Liver (tissue), 8 donors: ENCODE measurements at regions not wholly inside any gene's neighbourhood (a gene's known extent, or its start where the extent isn't known, plus 50 kb on each side); places are given as distances from the start of the nearest gene placed in this dataset.

Source experiments
- DNase-seq: peaks from one replicate; pipeline ENCODE4 v3.0.0-alpha.2; 2017; ENCODE audit warnings: low spot score
- H3K27ac ChIP-seq, 2 donors: one replicate each; pipeline ENCODE4 v1.7.0; 2013; ENCODE audit warnings: inconsistent platforms in 2 of 2, low read length in 2 of 2, control low read depth in 1 of 2, low read depth in 1 of 2, mild to moderate bottlenecking in 1 of 2
- H3K27me3 ChIP-seq, 4 donors: one replicate each; pipeline versions ENCODE4 v1.6.1 to v1.7.0; 2013; ENCODE audit warnings: low read length in 3 of 4, inconsistent platforms in 1 of 4, mild to moderate bottlenecking in 1 of 4, moderate library complexity in 1 of 4; ENCODE audit not compliant: control insufficient read depth in 4 of 4, insufficient read depth in 4 of 4
- H3K36me3 ChIP-seq, 4 donors: one replicate each; pipeline versions ENCODE4 v1.6.1 to v1.7.0; 2013; ENCODE audit warnings: low read length in 3 of 4, mild to moderate bottlenecking in 3 of 4, low read depth in 1 of 4, moderate library complexity in 1 of 4; ENCODE audit not compliant: control insufficient read depth in 4 of 4, insufficient read depth in 3 of 4
- H3K4me1 ChIP-seq, 4 donors: one replicate each; pipeline versions ENCODE4 v1.6.1 to v1.7.0; 2013; ENCODE audit warnings: low read length in 3 of 4, mild to moderate bottlenecking in 3 of 4, moderate library complexity in 1 of 4; ENCODE audit not compliant: control insufficient read depth in 4 of 4, insufficient read depth in 4 of 4
- H3K4me3 ChIP-seq, 3 donors: one replicate each; pipeline versions ENCODE4 v1.6.1 to v1.7.0; 2013; ENCODE audit warnings: low read length in 3 of 3, control low read depth in 1 of 3, low read depth in 1 of 3, mild to moderate bottlenecking in 1 of 3
- H3K9ac ChIP-seq, 2 donors: one replicate each; pipeline ENCODE4 v1.7.0; 2013; ENCODE audit warnings: low read length in 2 of 2, mild to moderate bottlenecking in 2 of 2, moderate library complexity in 2 of 2, control low read depth in 1 of 2, low read depth in 1 of 2
- H3K9me3 ChIP-seq, 4 donors: one replicate each; pipeline versions ENCODE4 v1.6.1 to v1.7.0; 2013; ENCODE audit warnings: low read length in 3 of 4; ENCODE audit not compliant: control insufficient read depth in 4 of 4
- EGR1 ChIP-seq, 2 donors: IDR thresholded peaks; 2 replicates each; pipeline ENCODE4 v1.6.1; 2016 to 2018; ENCODE audit warnings: antibody characterized with exemption in 2 of 2, low read depth in 2 of 2
- FOXA1 ChIP-seq: IDR thresholded peaks from 2 replicates; pipeline ENCODE4 v1.6.1; 2016; ENCODE audit warnings: antibody characterized with exemption
- FOXA2 ChIP-seq: IDR thresholded peaks from 2 replicates; pipeline ENCODE4 v1.6.1; 2016; ENCODE audit warnings: antibody characterized with exemption
- GABPA ChIP-seq, 2 donors: IDR thresholded peaks in 1 of 2; conservative IDR thresholded peaks in 1 of 2; 2 replicates each; pipeline ENCODE4 v1.6.1; 2016; ENCODE audit warnings: antibody characterized with exemption in 2 of 2, mild to moderate bottlenecking in 1 of 2, moderate library complexity in 1 of 2
- HNF4A ChIP-seq, 2 donors: conservative IDR thresholded peaks; 2 replicates each; pipeline ENCODE4 v1.6.1; 2016; ENCODE audit warnings: antibody characterized with exemption in 2 of 2, mild to moderate bottlenecking in 2 of 2
- HNF4G ChIP-seq: IDR thresholded peaks from 2 replicates; pipeline ENCODE4 v1.6.1; 2016; ENCODE audit warnings: antibody characterized with exemption
- JUND ChIP-seq, 2 donors: IDR thresholded peaks; 2 replicates each; pipeline ENCODE4 v1.6.1; 2016; ENCODE audit warnings: antibody characterized with exemption in 2 of 2
- NR2F2 ChIP-seq: IDR thresholded peaks from 2 replicates; pipeline ENCODE4 v1.6.1; 2016; ENCODE audit warnings: antibody characterized with exemption
- RAD21 ChIP-seq, 2 donors: IDR thresholded peaks; 2 replicates each; pipeline ENCODE4 v1.6.1; 2016; ENCODE audit warnings: antibody characterized with exemption in 2 of 2, mild to moderate bottlenecking in 2 of 2
- RXRA ChIP-seq, 2 donors: IDR thresholded peaks; 2 replicates each; pipeline ENCODE4 v1.6.1; 2017 to 2018; ENCODE audit warnings: antibody characterized with exemption in 2 of 2, mild to moderate bottlenecking in 1 of 2
- SP1 ChIP-seq: IDR thresholded peaks from 2 replicates; pipeline ENCODE4 v1.6.1; 2018; ENCODE audit warnings: antibody characterized with exemption, mild to moderate bottlenecking
- TAF1 ChIP-seq: conservative IDR thresholded peaks from 2 replicates; pipeline ENCODE4 v1.6.1; 2016; ENCODE audit warnings: antibody characterized with exemption, mild to moderate bottlenecking
- YY1 ChIP-seq: IDR thresholded peaks from 2 replicates; pipeline ENCODE4 v1.6.1; 2016; ENCODE audit warnings: antibody characterized with exemption, mild to moderate bottlenecking
- WGBS: extraction: QIAGEN DNeasy Blood & Tissue Kit; methylation state at CpG from one replicate; pipeline ENCODE4 v1.1.7; 2013; 5-methylcytosine and 5-hydroxymethylcytosine counted together
- TF ChIP-seq, protein P1 (sequence below): IDR thresholded peaks from 2 replicates; pipeline ENCODE4 v1.6.1; 2016; ENCODE audit warnings: antibody characterized with exemption
- TF ChIP-seq, protein P2 (sequence below): fragments of 150-350 bp; IDR thresholded peaks from 2 replicates; pipeline ENCODE4 v1.5.1; 2017; ENCODE audit warnings: improper control_type of control experiment, low read depth, low read length; ENCODE audit not compliant: missing input control
- TF ChIP-seq, protein P3 (sequence below): IDR thresholded peaks from 2 replicates; pipeline ENCODE4 v1.6.1; 2016; ENCODE audit warnings: antibody characterized with exemption, mild to moderate bottlenecking
- TF ChIP-seq, protein P4 (sequence below): IDR thresholded peaks from 2 replicates; pipeline ENCODE4 v1.6.1; 2016; ENCODE audit warnings: antibody characterized with exemption
- TF ChIP-seq, protein P5 (sequence below): IDR thresholded peaks from 2 replicates; pipeline ENCODE4 v1.6.1; 2016; ENCODE audit warnings: antibody characterized with exemption
- donor health status: healthy.
- donor health status: healthy.
- donor health status: healthy.
- donor health status: healthy.
- donor health status: healthy.

DNA sequence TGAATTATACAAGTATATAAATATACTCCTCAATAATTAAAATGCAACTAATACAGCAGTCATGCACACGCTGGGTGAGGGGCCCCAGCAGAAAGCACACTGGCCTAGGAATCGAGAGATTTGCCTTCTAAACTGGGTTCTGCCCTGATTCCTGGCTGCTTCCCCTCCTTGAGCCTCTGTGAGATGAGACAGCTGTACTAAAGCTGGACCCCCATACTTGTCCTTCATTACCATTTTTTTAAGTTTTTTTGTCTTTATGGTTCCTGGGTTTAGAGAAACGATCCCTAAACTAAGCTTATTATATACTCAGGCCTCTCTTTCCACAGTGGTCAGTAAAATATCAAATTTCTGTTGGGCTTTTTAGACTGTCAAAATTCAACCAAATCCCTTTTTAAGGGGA lies 195.1 kb upstream of the DYNLRB2 start:
- no peak for DNase-seq
- Histone ChIP-seq H3K36me3 (no peaks in the 10 kb centered on the region), H3K4me1 (peaks cover 0 to 7% (median 3%) of the 10 kb centered on the region in 4 donors), H3K9ac (no peak overlapping the region), H3K9me3 (no peaks in the 10 kb centered on the region), H3K27me3 (no peaks in the 10 kb centered on the region), H3K27ac (no peak overlapping the region), H3K4me3 (no peak overlapping the region)
- 92% methylated on average over 3 of the region's 3 CpGs for WGBS
- no peak for TF ChIP-seq YY1
- TF ChIP-seq, protein P1, sequence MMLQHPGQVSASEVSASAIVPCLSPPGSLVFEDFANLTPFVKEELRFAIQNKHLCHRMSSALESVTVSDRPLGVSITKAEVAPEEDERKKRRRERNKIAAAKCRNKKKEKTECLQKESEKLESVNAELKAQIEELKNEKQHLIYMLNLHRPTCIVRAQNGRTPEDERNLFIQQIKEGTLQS: no peak
- TF ChIP-seq, protein P2, sequence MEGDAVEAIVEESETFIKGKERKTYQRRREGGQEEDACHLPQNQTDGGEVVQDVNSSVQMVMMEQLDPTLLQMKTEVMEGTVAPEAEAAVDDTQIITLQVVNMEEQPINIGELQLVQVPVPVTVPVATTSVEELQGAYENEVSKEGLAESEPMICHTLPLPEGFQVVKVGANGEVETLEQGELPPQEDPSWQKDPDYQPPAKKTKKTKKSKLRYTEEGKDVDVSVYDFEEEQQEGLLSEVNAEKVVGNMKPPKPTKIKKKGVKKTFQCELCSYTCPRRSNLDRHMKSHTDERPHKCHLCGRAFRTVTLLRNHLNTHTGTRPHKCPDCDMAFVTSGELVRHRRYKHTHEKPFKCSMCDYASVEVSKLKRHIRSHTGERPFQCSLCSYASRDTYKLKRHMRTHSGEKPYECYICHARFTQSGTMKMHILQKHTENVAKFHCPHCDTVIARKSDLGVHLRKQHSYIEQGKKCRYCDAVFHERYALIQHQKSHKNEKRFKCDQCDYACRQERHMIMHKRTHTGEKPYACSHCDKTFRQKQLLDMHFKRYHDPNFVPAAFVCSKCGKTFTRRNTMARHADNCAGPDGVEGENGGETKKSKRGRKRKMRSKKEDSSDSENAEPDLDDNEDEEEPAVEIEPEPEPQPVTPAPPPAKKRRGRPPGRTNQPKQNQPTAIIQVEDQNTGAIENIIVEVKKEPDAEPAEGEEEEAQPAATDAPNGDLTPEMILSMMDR: no peak
- no peak for TF ChIP-seq JUND (IDR thresholded peaks at IDR 0.05)
- TF ChIP-seq HNF4G: no peak
- no peak for TF ChIP-seq TAF1
- no peak for TF ChIP-seq SP1
- no peak for TF ChIP-seq NR2F2
- no peak for TF ChIP-seq HNF4A (conservative IDR thresholded peaks at IDR 0.05)
- no peak for TF ChIP-seq GABPA (IDR thresholded peaks at IDR 0.05 in 1 of 2, conservative IDR thresholded peaks at IDR 0.05 in 1 of 2)
- TF ChIP-seq RXRA (IDR thresholded peaks at IDR 0.05): no peak
- TF ChIP-seq, protein P3, sequence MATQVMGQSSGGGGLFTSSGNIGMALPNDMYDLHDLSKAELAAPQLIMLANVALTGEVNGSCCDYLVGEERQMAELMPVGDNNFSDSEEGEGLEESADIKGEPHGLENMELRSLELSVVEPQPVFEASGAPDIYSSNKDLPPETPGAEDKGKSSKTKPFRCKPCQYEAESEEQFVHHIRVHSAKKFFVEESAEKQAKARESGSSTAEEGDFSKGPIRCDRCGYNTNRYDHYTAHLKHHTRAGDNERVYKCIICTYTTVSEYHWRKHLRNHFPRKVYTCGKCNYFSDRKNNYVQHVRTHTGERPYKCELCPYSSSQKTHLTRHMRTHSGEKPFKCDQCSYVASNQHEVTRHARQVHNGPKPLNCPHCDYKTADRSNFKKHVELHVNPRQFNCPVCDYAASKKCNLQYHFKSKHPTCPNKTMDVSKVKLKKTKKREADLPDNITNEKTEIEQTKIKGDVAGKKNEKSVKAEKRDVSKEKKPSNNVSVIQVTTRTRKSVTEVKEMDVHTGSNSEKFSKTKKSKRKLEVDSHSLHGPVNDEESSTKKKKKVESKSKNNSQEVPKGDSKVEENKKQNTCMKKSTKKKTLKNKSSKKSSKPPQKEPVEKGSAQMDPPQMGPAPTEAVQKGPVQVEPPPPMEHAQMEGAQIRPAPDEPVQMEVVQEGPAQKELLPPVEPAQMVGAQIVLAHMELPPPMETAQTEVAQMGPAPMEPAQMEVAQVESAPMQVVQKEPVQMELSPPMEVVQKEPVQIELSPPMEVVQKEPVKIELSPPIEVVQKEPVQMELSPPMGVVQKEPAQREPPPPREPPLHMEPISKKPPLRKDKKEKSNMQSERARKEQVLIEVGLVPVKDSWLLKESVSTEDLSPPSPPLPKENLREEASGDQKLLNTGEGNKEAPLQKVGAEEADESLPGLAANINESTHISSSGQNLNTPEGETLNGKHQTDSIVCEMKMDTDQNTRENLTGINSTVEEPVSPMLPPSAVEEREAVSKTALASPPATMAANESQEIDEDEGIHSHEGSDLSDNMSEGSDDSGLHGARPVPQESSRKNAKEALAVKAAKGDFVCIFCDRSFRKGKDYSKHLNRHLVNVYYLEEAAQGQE: no peak
- no peak for TF ChIP-seq FOXA1
- TF ChIP-seq, protein P4, sequence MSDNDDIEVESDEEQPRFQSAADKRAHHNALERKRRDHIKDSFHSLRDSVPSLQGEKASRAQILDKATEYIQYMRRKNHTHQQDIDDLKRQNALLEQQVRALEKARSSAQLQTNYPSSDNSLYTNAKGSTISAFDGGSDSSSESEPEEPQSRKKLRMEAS: no peak
- TF ChIP-seq, protein P5, sequence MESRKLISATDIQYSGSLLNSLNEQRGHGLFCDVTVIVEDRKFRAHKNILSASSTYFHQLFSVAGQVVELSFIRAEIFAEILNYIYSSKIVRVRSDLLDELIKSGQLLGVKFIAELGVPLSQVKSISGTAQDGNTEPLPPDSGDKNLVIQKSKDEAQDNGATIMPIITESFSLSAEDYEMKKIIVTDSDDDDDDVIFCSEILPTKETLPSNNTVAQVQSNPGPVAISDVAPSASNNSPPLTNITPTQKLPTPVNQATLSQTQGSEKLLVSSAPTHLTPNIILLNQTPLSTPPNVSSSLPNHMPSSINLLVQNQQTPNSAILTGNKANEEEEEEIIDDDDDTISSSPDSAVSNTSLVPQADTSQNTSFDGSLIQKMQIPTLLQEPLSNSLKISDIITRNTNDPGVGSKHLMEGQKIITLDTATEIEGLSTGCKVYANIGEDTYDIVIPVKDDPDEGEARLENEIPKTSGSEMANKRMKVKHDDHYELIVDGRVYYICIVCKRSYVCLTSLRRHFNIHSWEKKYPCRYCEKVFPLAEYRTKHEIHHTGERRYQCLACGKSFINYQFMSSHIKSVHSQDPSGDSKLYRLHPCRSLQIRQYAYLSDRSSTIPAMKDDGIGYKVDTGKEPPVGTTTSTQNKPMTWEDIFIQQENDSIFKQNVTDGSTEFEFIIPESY: no peak
- no peak for TF ChIP-seq EGR1 (IDR thresholded peaks at IDR 0.05; ENCODE audit: low read depth in 2 of 2)
- no peak for TF ChIP-seq RAD21 (IDR thresholded peaks at IDR 0.05)
- no peak for TF ChIP-seq FOXA2
